OCI-LY3 (cell line): ENCODE measurements at regions not wholly inside any gene's neighbourhood (a gene's known extent, or its start where the extent isn't known, plus 50 kb on each side); places are given as distances from the start of the nearest gene placed in this dataset.

Experiments used
- EZH2phosphoT487 ChIP-seq: fragments of 200-600 bp; shearing (Covaris generic); IDR thresholded peaks from 2 replicates; pipeline ENCODE4 v1.6.1; 2018; ENCODE audit warnings: antibody characterized with exemption, mixed run types, low read depth
- TF ChIP-seq, protein P1 (sequence below): fragments of 200-600, 300-600 bp; sonication (generic); IDR thresholded peaks from 2 replicates; pipeline ENCODE4 v1.5.1; 2014; ENCODE audit warnings: antibody characterized with exemption, low read length, low read depth

GRCh38 chr9:26781906-26782305, 110.7 kb downstream of the CAAP1 start:
- TF ChIP-seq EZH2phosphoT487 = no peak
- TF ChIP-seq, protein P1, sequence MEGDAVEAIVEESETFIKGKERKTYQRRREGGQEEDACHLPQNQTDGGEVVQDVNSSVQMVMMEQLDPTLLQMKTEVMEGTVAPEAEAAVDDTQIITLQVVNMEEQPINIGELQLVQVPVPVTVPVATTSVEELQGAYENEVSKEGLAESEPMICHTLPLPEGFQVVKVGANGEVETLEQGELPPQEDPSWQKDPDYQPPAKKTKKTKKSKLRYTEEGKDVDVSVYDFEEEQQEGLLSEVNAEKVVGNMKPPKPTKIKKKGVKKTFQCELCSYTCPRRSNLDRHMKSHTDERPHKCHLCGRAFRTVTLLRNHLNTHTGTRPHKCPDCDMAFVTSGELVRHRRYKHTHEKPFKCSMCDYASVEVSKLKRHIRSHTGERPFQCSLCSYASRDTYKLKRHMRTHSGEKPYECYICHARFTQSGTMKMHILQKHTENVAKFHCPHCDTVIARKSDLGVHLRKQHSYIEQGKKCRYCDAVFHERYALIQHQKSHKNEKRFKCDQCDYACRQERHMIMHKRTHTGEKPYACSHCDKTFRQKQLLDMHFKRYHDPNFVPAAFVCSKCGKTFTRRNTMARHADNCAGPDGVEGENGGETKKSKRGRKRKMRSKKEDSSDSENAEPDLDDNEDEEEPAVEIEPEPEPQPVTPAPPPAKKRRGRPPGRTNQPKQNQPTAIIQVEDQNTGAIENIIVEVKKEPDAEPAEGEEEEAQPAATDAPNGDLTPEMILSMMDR = no peak
